Upper lobe of right lung (tissue), 1 donor: ENCODE measurements at regions not wholly inside any gene's neighbourhood (a gene's known extent, or its start where the extent isn't known, plus 50 kb on each side); places are given as distances from the start of the nearest gene placed in this dataset.

Experiments
- ATAC-seq: fragments of 200-7000 bp; cut with Tn5 transposase; one replicate; pipeline ENCODE4 v1.9.1; 2020; ENCODE audit warnings: mild to moderate bottlenecking, moderate library complexity
- DNase-seq: peaks from one replicate; pipeline ENCODE4 v3.0.0-alpha.2; 2020
- H3K27ac ChIP-seq: fragments of 200-600 bp; one replicate; pipeline ENCODE4 v1.8.0; 2022
- H3K27me3 ChIP-seq: fragments of 200-600 bp; one replicate; pipeline ENCODE4 v1.8.0; 2022; ENCODE audit warnings: mild to moderate bottlenecking
- H3K36me3 ChIP-seq: fragments of 200-600 bp; one replicate; pipeline ENCODE4 v1.8.0; 2022
- H3K4me1 ChIP-seq: fragments of 200-600 bp; one replicate; pipeline ENCODE4 v1.8.0; 2022
- H3K4me3 ChIP-seq: fragments of 200-600 bp; one replicate; pipeline ENCODE4 v1.8.0; 2022; ENCODE audit warnings: mild to moderate bottlenecking
- H3K9me3 ChIP-seq: fragments of 200-600 bp; one replicate; pipeline ENCODE4 v1.8.0; 2022
- intact Hi-C: fragments of 100-400 bp; cut with DNase I; formaldehyde crosslinking; loops from one replicate; pipeline ENCODE4 v1.11.0; 2022
- TF ChIP-seq, protein P1 (sequence below): fragments of 200-600 bp; IDR thresholded peaks from one replicate; pipeline ENCODE4 v1.8.0; 2022; ENCODE audit warnings: antibody characterized with exemption
- donor health status: DM: no; HTN: yes; CAD: no; lungs with severe emphysema.

DNA sequence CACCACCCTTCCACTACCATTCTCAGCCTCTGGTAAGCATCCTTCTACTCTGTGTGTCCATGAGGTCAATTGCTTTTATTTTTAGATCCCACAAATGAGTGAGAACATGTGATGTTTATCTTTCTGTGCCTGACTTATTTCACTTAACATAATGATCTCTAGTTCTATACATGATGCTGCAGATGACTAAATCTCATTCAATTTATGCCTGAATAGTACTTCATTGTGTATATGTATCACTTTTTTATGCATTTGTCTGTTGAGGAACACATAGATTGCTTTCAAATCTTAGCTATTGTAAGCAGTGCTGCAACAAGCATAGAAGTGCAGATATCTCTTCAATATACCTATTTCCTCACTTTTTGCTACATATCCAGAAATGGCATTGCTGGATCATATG, 733.3 kb downstream of the SUCLG1 start:
- intact Hi-C loops, result no loop called here
- no peaks in the 10 kb centered on the region for H3K4me1 ChIP-seq
- H3K27ac ChIP-seq, result no peak overlapping the region
- DNase-seq (no peak), ATAC-seq (no peak)
- no peaks in the 10 kb centered on the region for H3K36me3 ChIP-seq
- no peak overlapping the region for H3K4me3 ChIP-seq
- H3K27me3 ChIP-seq, result no peaks in the 10 kb centered on the region
- no peaks in the 10 kb centered on the region for H3K9me3 ChIP-seq
- TF ChIP-seq, protein P1, sequence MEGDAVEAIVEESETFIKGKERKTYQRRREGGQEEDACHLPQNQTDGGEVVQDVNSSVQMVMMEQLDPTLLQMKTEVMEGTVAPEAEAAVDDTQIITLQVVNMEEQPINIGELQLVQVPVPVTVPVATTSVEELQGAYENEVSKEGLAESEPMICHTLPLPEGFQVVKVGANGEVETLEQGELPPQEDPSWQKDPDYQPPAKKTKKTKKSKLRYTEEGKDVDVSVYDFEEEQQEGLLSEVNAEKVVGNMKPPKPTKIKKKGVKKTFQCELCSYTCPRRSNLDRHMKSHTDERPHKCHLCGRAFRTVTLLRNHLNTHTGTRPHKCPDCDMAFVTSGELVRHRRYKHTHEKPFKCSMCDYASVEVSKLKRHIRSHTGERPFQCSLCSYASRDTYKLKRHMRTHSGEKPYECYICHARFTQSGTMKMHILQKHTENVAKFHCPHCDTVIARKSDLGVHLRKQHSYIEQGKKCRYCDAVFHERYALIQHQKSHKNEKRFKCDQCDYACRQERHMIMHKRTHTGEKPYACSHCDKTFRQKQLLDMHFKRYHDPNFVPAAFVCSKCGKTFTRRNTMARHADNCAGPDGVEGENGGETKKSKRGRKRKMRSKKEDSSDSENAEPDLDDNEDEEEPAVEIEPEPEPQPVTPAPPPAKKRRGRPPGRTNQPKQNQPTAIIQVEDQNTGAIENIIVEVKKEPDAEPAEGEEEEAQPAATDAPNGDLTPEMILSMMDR, result no peak

DNA sequence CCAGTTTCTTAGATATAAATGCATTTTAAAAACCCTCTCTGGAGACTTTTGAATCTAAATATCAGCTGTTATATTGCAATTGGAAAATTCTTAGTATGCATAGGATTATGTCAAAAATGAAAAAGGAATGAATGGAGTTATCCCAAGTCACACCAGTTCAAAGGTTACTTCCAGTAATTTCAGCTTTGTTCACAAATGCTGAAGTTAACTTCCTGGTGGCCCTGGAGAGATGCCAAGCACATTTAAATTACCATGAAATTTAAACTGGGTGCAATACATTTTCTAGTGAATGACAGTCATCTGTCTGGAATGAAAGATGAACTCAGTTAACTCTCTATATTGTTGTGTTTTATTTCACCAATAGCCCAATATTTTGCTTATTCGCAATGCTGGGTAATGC, 753.9 kb downstream of the SUCLG1 start:
- no peak overlapping the region for H3K27ac ChIP-seq
- ATAC-seq, result no peak
- no peak for DNase-seq
- TF ChIP-seq, protein P1, result no peak
- intact Hi-C loops, result no loop called here
- no peaks in the 10 kb centered on the region for H3K9me3 ChIP-seq
- H3K36me3 ChIP-seq, result no peaks in the 10 kb centered on the region
- no peaks in the 10 kb centered on the region for H3K27me3 ChIP-seq
- no peaks in the 10 kb centered on the region for H3K4me1 ChIP-seq
- no peak overlapping the region for H3K4me3 ChIP-seq

DNA sequence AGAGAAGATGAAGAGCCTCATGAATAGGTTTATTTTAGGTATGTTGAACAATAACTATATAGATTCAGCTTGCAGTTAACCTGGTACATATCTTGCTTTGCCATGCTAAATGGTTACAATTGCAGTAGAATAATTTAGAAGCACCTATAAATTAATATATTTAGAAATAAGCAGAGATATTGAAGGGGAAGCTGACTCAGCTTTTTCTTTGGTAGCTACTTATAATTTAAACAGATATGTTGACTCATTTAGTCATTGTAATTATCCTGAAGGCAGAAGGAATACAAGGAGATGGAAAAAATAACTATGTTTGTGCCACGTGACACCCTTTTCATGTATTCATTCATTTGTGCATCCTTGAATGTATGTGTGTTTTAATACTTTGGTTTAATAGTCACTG, 755.5 kb downstream of the SUCLG1 start:
- Histone ChIP-seq H3K36me3 (no peaks in the 10 kb centered on the region), H3K27me3 (no peaks in the 10 kb centered on the region), H3K4me1 (no peaks in the 10 kb centered on the region), H3K27ac (no peak overlapping the region), H3K9me3 (no peaks in the 10 kb centered on the region), H3K4me3 (no peak overlapping the region)
- DNase-seq (no peak), ATAC-seq (no peak)
- intact Hi-C loops, result no loop called here
- TF ChIP-seq, protein P1, result no peak

DNA sequence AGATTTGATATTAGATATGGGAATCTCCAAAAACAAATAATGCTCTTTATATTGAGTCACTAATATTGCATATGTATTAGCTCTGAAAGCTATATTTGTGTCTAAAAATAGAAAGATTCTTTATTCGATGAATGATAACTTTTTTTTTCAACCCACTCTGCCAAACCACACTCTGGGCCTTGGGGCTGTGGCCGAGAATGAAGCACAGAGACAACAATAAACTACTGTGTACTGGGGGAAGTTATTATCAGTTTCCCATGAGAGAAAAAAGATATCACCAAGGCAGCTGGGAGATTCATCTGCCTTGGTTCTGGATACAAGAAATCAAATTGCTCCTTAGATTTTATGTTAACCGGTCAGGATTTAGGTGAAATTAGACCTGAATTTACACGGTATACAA, 762.2 kb downstream of the SUCLG1 start:
- TF ChIP-seq, protein P1, result no peak
- no peak for ATAC-seq
- Histone ChIP-seq H3K27me3 (no peaks in the 10 kb centered on the region), H3K27ac (no peak overlapping the region), H3K36me3 (no peaks in the 10 kb centered on the region), H3K4me1 (no peaks in the 10 kb centered on the region), H3K9me3 (no peaks in the 10 kb centered on the region), H3K4me3 (no peak overlapping the region)
- no peak for DNase-seq
- intact Hi-C loops, result no loop called here

DNA sequence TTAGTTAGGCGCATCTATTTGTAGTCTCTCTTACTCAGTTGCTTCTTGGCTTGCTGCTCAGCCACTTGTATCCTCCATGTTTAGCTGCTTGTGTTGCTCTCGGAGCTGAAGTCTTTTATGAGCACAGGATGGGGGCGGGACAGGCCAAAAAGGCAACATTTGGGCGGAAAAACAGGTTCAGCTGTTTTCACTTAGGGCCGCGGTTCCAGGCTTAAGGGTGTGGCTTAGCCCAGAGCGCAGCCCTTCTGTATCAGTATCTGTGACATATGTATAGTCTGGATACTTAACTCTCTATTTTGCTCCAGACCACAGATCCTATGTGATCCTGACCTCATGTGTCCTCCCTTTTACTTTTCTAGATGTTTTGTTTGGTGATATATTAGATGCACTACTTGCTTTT, 763.5 kb downstream of the SUCLG1 start:
- DNase-seq (no peak), ATAC-seq (no peak)
- Histone ChIP-seq H3K9me3 (no peaks in the 10 kb centered on the region), H3K36me3 (no peaks in the 10 kb centered on the region), H3K27ac (no peak overlapping the region), H3K4me3 (no peak overlapping the region), H3K27me3 (no peaks in the 10 kb centered on the region), H3K4me1 (no peaks in the 10 kb centered on the region)
- intact Hi-C loops, result no loop called here
- TF ChIP-seq, protein P1, result no peak

DNA sequence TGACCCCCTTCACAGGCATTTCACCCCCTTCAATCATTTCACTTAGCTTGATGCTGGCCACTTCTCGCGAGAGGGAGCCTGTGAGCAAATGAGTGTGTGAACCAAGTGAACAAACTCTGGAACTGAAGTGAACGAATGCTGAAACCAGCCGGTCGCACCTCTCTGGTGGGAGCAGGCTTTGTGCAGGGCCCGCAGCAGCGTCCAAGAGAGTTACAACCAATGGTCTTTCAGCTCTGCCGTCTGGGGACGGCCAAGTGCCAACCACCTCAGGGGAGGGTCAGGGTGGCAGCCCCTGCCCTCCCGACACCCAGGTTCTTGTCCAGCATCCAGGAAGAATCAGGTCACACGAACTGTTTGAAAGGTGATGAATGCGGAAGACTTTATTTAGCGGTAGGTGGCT, 764.0 kb downstream of the SUCLG1 start:
- Histone ChIP-seq H3K27me3 (no peaks in the 10 kb centered on the region), H3K36me3 (no peaks in the 10 kb centered on the region), H3K9me3 (no peaks in the 10 kb centered on the region), H3K4me1 (no peaks in the 10 kb centered on the region), H3K4me3 (no peak overlapping the region), H3K27ac (no peak overlapping the region)
- TF ChIP-seq, protein P1, result no peak
- intact Hi-C loops, result no loop called here
- no peak for DNase-seq
- no peak for ATAC-seq
